Fibroblast of lung (primary cell): ENCODE measurements at regions not wholly inside any gene's neighbourhood (a gene's known extent, or its start where the extent isn't known, plus 50 kb on each side); places are given as distances from the start of the nearest gene placed in this dataset.
A peak's percentile ranks its signal among the peaks of the same experiment; 100 is the strongest.

Experiments
- DNase-seq, 2 donors: peaks; one replicate each; pipeline versions ENCODE4 v3.0.0 to v3.0.0-alpha.2; 2010; ENCODE audit warnings: low read depth in 2 of 2
- H2AFZ ChIP-seq: 2 replicates; pipeline ENCODE4 v1.5.1; 2012; ENCODE audit warnings: low read length, control low read depth, inconsistent platforms
- H3K27ac ChIP-seq: 2 replicates; pipeline ENCODE4 v1.5.1; 2011; ENCODE audit warnings: low read length, control low read depth; ENCODE audit not compliant: insufficient read depth
- H3K27me3 ChIP-seq: 2 replicates; pipeline ENCODE4 v1.5.1; 2011; ENCODE audit warnings: mild to moderate bottlenecking, low read length; ENCODE audit not compliant: control insufficient read depth, insufficient read depth
- H3K36me3 ChIP-seq: 2 replicates; pipeline ENCODE4 v1.5.1; 2011; ENCODE audit warnings: low read length; ENCODE audit not compliant: control insufficient read depth, insufficient read depth
- H3K4me1 ChIP-seq: 2 replicates; pipeline ENCODE4 v1.5.1; 2011; ENCODE audit warnings: low read length; ENCODE audit not compliant: control insufficient read depth, insufficient read depth; ENCODE audit errors: extremely low read depth
- H3K4me2 ChIP-seq: 2 replicates; pipeline ENCODE4 v1.5.1; 2011; ENCODE audit warnings: low read length, control low read depth; ENCODE audit not compliant: insufficient read depth; ENCODE audit errors: extremely low read depth
- H3K4me3 ChIP-seq, 4 experiments: fragments of 200-600 bp in 1 of 4; sonication (generic) in 1 of 4; replicated peaks in 1 of 4; 2 replicates each; pipeline ENCODE4 v1.5.1; 2011 to 2016; ENCODE audit warnings: low read length in 4 of 4, low read depth in 3 of 4, mild to moderate bottlenecking in 3 of 4, control low read depth in 2 of 4, inconsistent platforms in 1 of 4, mixed read lengths in 1 of 4; ENCODE audit not compliant: insufficient read depth in 1 of 4; ENCODE audit errors: control extremely low read depth in 1 of 4
- H3K79me2 ChIP-seq: 2 replicates; pipeline ENCODE4 v1.5.1; 2012; ENCODE audit warnings: mild to moderate bottlenecking, low read length, inconsistent platforms; ENCODE audit not compliant: control insufficient read depth, insufficient read depth
- H3K9ac ChIP-seq: 2 replicates; pipeline ENCODE4 v1.5.1; 2011; ENCODE audit warnings: mild to moderate bottlenecking, low read length, control low read depth; ENCODE audit not compliant: insufficient read depth
- H3K9me3 ChIP-seq: 2 replicates; pipeline ENCODE4 v1.5.1; 2012; ENCODE audit warnings: low read depth, low read length; ENCODE audit not compliant: control insufficient read depth, insufficient read depth
- H4K20me1 ChIP-seq: 2 replicates; pipeline ENCODE4 v1.5.1; 2011; ENCODE audit warnings: low read length; ENCODE audit not compliant: control insufficient read depth, insufficient read depth; ENCODE audit errors: extremely low read depth
- CTCF ChIP-seq, 2 donors: IDR thresholded peaks in 1 of 2; conservative IDR thresholded peaks in 1 of 2; 1 replicate in 1 of 2; 2 replicates in 1 of 2; pipeline ENCODE4 v1.5.1; 2011 to 2012; ENCODE audit warnings: low read length in 2 of 2, control low read depth in 1 of 2, inconsistent platforms in 1 of 2, low read depth in 1 of 2, mild to moderate bottlenecking in 1 of 2
- EZH2 ChIP-seq: IDR thresholded peaks from 2 replicates; pipeline ENCODE4 v1.5.1; 2012; ENCODE audit warnings: low read length, control low read depth, mild to moderate bottlenecking; ENCODE audit errors: missing control alignments

DNA sequence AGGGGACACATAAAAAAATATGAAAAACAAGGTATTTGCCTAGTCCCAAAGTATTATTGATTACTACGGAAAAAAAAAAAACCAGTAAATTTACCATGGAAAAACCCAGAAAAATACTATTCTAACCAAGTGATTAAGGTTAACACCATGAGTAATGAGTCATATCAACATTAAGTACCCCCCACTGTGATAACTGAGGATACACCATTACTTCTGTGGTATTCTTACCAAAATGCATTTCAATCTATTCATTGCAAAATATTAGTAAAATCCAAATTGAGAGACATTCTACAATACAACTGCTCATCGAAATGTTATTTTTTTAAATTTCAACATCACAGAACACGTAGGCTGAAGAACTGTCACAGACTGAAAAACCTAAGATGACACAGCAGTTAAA, 669.8 kb downstream of the ZEB2 start:
- no peaks in the 10 kb centered on the region for H3K27me3 ChIP-seq
- no peaks in the 10 kb centered on the region for H3K4me1 ChIP-seq
- no peaks in the 10 kb centered on the region for H3K9me3 ChIP-seq
- no peak overlapping the region for H3K4me3 ChIP-seq
- DNase-seq = peak in 1 of 2 donors; percentile 8
- no peak overlapping the region for H3K9ac ChIP-seq
- H3K27ac ChIP-seq = no peak overlapping the region
- TF ChIP-seq CTCF (conservative IDR thresholded peaks at IDR 0.05 in 1 of 2, IDR thresholded peaks at IDR 0.05 in 1 of 2; ENCODE audit: low read depth in 1 of 2, low read length in 2 of 2) = no peak
- no peak for TF ChIP-seq EZH2
- H4K20me1 ChIP-seq = no peaks in the 10 kb centered on the region
- H3K79me2 ChIP-seq = no peaks in the 10 kb centered on the region
- H3K36me3 ChIP-seq = no peaks in the 10 kb centered on the region
- no peak overlapping the region for H3K4me2 ChIP-seq
- no peak overlapping the region for H2AFZ ChIP-seq

DNA sequence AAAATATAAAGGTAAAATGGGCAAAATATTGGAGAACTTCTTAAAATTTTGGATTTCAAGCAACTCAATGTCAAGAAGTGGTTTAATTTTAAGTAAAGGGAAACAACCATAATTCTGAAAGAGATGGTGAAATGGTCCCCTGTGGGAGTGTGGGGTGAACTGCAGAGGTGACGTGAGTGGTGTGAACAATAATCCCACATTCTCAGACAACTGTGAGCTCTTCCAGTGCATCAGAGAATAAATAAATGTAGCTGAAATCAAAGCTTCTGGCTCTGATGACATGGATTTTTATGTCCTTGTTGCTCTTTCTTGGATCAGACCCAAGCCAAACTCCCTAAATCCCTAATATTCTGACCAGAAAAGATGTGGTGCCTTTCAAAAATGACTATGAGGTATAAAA, 672.7 kb downstream of the ZEB2 start:
- Histone ChIP-seq H3K79me2 (no peaks in the 10 kb centered on the region), H3K36me3 (no peaks in the 10 kb centered on the region), H3K4me3 (no peak overlapping the region), H3K27me3 (no peaks in the 10 kb centered on the region), H3K9me3 (no peaks in the 10 kb centered on the region), H3K27ac (no peak overlapping the region), H4K20me1 (no peaks in the 10 kb centered on the region), H3K4me2 (no peak overlapping the region), H2AFZ (no peak overlapping the region), H3K4me1 (no peaks in the 10 kb centered on the region), H3K9ac (no peak overlapping the region)
- no peak for DNase-seq
- TF ChIP-seq CTCF (conservative IDR thresholded peaks at IDR 0.05 in 1 of 2, IDR thresholded peaks at IDR 0.05 in 1 of 2; ENCODE audit: low read depth in 1 of 2, low read length in 2 of 2) (no peak), EZH2 (no peak)

GRCh38 chr2:143844986-143845385, 674.9 kb downstream of the ZEB2 start:
- DNase-seq = no peak
- H3K27me3 ChIP-seq = no peaks in the 10 kb centered on the region
- no peak overlapping the region for H3K4me2 ChIP-seq
- TF ChIP-seq CTCF (conservative IDR thresholded peaks at IDR 0.05 in 1 of 2, IDR thresholded peaks at IDR 0.05 in 1 of 2; ENCODE audit: low read depth in 1 of 2, low read length in 2 of 2) = no peak
- no peak for TF ChIP-seq EZH2
- H2AFZ ChIP-seq = no peak overlapping the region
- H4K20me1 ChIP-seq = no peaks in the 10 kb centered on the region
- H3K79me2 ChIP-seq = no peaks in the 10 kb centered on the region
- H3K27ac ChIP-seq = no peak overlapping the region
- H3K9ac ChIP-seq = no peak overlapping the region
- no peak overlapping the region for H3K4me3 ChIP-seq
- H3K4me1 ChIP-seq = no peaks in the 10 kb centered on the region
- no peaks in the 10 kb centered on the region for H3K36me3 ChIP-seq
- H3K9me3 ChIP-seq = no peaks in the 10 kb centered on the region
